ENCODE measurements at regions not wholly inside any gene's neighbourhood (a gene's known extent, or its start where the extent isn't known, plus 50 kb on each side); places are given as distances from the start of the nearest gene placed in this dataset.

DNA sequence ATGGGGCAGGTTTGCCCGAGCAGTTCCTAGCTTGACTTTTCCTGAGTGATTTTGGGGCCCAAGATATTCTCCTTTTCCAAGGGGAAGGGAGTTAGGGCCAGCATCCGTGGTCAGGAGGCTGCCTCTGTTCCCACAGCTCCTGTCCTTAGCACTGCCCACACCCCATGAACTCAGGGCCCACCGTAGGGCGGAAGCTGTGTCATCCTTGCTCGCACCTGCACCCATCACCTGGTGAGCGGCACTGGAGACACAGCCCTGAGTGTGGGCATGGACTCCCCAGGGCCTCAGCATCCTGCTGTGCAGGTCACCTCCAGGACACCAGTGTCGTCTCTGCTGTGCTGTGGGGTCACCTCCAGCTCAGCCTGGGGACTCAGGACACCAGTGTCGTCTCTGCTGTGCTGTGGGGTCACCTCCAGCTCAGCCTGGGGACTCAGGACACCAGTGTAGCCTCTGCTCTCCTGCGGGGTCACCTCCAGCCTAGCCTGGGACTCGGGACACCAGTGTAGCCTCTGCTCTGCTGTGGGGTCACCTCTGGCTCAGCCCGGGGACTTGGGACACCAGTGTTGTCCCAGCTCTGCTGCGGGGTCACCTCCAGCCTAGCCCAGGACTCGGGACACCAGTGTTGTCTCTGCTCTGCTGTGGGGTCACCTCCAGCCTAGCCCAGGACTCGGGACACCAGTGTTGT is 322.9 kb downstream of the ADGRD1 start:
- TF ChIP-seq POLR2AphosphoS5 (IDR thresholded peaks at IDR 0.05; ENCODE audit: low read depth, low read length) (no peak), POLR2A (IDR thresholded peaks at IDR 0.05; ENCODE audit: low read depth, low read length) (no peak)

Data from GM12892 (cell line).